ENCODE measurements at regions not wholly inside any gene's neighbourhood (a gene's known extent, or its start where the extent isn't known, plus 50 kb on each side); places are given as distances from the start of the nearest gene placed in this dataset.

DNA sequence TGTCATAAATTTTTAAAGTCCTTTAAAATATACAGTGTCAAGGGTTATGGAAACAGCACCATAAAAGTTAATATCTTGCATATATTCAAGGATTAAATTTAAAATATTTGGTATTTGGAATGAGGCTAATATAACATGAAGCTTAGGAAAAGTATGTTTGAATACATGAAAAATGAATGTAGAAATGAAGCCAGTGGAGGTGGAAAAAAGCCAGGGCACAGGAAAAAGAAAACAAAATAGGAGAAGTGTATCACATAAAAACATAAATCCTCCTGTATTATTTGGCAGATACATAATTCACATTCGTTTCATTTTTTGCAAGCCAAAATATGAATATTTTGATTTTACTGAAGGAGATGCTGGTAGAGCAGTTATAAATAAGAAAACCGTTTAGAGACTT lies 587.0 kb upstream of the ZNF608 start:
- Histone ChIP-seq H3K9ac (ENCODE audit: low read length) (no peak overlapping the region), H3K18ac (ENCODE audit: low read length) (no peak overlapping the region), H2BK120ac (ENCODE audit: insufficient read depth, low read length, poor library complexity) (no peak overlapping the region), H3K36me3 (ENCODE audit: control insufficient read depth in 1 of 2, insufficient read depth in 2 of 2, low read length in 2 of 2) (no peaks in the 10 kb centered on the region), H3K27ac (ENCODE audit: low read depth, low read length) (no peak overlapping the region), H3K9me3 (ENCODE audit: insufficient read depth, low read depth, low read length) (no peaks in the 10 kb centered on the region), H3K4ac (ENCODE audit: low read depth, low read length) (no peak overlapping the region), H3K27me3 (ENCODE audit: insufficient read depth, low read length) (no peaks in the 10 kb centered on the region), H2BK12ac (ENCODE audit: low read length) (no peak overlapping the region), H3K14ac (ENCODE audit: low read length) (no peak overlapping the region), H3K4me1 (ENCODE audit: control insufficient read depth in 1 of 2, insufficient read depth in 2 of 2, low read length in 2 of 2) (no peaks in the 10 kb centered on the region), H3K4me2 (ENCODE audit: low read length) (no peak overlapping the region), H3K4me3 (ENCODE audit: low read depth, low read length) (no peak overlapping the region), H2AFZ (ENCODE audit: insufficient read depth, low read length, poor library complexity) (no peak overlapping the region), H4K91ac (ENCODE audit: low read depth, low read length) (no peak overlapping the region), H4K12ac (ENCODE audit: low read depth, low read length) (no peak overlapping the region), H3K79me1 (ENCODE audit: low read length) (no peaks in the 10 kb centered on the region), H3K23ac (ENCODE audit: low read length) (no peak overlapping the region), H4K8ac (ENCODE audit: low read depth, low read length) (no peak overlapping the region), H3K79me2 (ENCODE audit: control insufficient read depth, insufficient read depth, low read length, poor library complexity) (no peaks in the 10 kb centered on the region), H2AK5ac (ENCODE audit: low read length) (no peak overlapping the region), H2BK5ac (ENCODE audit: low read depth, low read length, poor library complexity) (no peak overlapping the region)
- no peak for DNase-seq
- WGBS (ENCODE audit: extremely low coverage, insufficient coverage, insufficient read length), result no CpG with 5 or more reads among the region's 2 CpGs

- Histone ChIP-seq H3K79me1 (ENCODE audit: low read length) (no peaks in the 10 kb centered on the region), H3K18ac (ENCODE audit: low read length) (no peak overlapping the region), H3K27me3 (ENCODE audit: insufficient read depth, low read length) (no peaks in the 10 kb centered on the region), H3K4me1 (ENCODE audit: control insufficient read depth in 1 of 2, insufficient read depth in 2 of 2, low read length in 2 of 2) (no peaks in the 10 kb centered on the region), H3K9me3 (ENCODE audit: insufficient read depth, low read depth, low read length) (no peaks in the 10 kb centered on the region), H2AFZ (ENCODE audit: insufficient read depth, low read length, poor library complexity) (no peak overlapping the region), H2BK12ac (ENCODE audit: low read length) (no peak overlapping the region), H4K12ac (ENCODE audit: low read depth, low read length) (no peak overlapping the region), H3K9ac (ENCODE audit: low read length) (no peak overlapping the region), H3K27ac (ENCODE audit: low read depth, low read length) (no peak overlapping the region), H3K14ac (ENCODE audit: low read length) (no peak overlapping the region), H4K8ac (ENCODE audit: low read depth, low read length) (no peak overlapping the region), H3K23ac (ENCODE audit: low read length) (no peak overlapping the region), H3K36me3 (ENCODE audit: control insufficient read depth in 1 of 2, insufficient read depth in 2 of 2, low read length in 2 of 2) (no peaks in the 10 kb centered on the region), H3K4me3 (ENCODE audit: low read depth, low read length) (no peak overlapping the region), H3K4ac (ENCODE audit: low read depth, low read length) (no peak overlapping the region), H3K4me2 (ENCODE audit: low read length) (no peak overlapping the region), H3K79me2 (ENCODE audit: control insufficient read depth, insufficient read depth, low read length, poor library complexity) (no peaks in the 10 kb centered on the region), H2AK5ac (ENCODE audit: low read length) (no peak overlapping the region), H2BK120ac (ENCODE audit: insufficient read depth, low read length, poor library complexity) (no peak overlapping the region), H4K91ac (ENCODE audit: low read depth, low read length) (no peak overlapping the region), H2BK5ac (ENCODE audit: low read depth, low read length, poor library complexity) (no peak overlapping the region)
- no CpG with 5 or more reads among the region's 2 CpGs for WGBS (ENCODE audit: extremely low coverage, insufficient coverage, insufficient read length)
- no peak for DNase-seq
Measured at GRCh38 chr5:125336401-125336800, 590.0 kb upstream of the ZNF608 start.

DNA sequence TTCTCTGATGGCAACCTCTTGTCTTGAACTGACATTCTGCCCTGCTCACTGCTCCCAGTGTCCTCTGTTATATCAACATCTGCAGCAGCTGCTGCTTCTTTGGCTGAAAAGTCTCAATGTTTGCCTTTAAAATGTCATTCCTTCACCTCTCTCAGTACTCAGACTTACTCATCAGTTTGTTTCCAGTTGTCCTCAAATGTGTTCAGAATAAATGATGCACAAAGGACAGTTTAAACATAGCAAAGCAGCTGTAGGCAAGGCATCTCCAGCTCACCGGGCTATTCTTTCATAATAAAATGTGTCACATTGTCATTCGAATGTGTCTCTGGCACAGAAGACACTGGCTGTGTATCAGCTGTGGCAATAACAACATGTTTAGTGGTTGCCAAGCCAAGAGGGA lies 590.9 kb upstream of the ZNF608 start:
- Histone ChIP-seq H3K4ac (ENCODE audit: low read depth, low read length) (no peak overlapping the region), H3K4me2 (ENCODE audit: low read length) (no peak overlapping the region)
- WGBS (ENCODE audit: extremely low coverage, insufficient coverage, insufficient read length), result no CpG with 5 or more reads among the region's 2 CpGs

GRCh38 chr5:125338440-125339174 lies 592.2 kb upstream of the ZNF608 start:
- Histone ChIP-seq H3K27ac (ENCODE audit: low read depth, low read length) (no peak overlapping the region), H2BK120ac (ENCODE audit: insufficient read depth, low read length, poor library complexity) (no peak overlapping the region), H2AFZ (ENCODE audit: insufficient read depth, low read length, poor library complexity) (no peak overlapping the region), H4K8ac (ENCODE audit: low read depth, low read length) (no peak overlapping the region), H3K18ac (ENCODE audit: low read length) (no peak overlapping the region), H2BK12ac (ENCODE audit: low read length) (no peak overlapping the region), H3K9ac (ENCODE audit: low read length) (no peak overlapping the region), H3K4me1 (ENCODE audit: control insufficient read depth in 1 of 2, insufficient read depth in 2 of 2, low read length in 2 of 2) (peaks cover 0 to 2% of the 10 kb centered on the region in 2 experiments), H3K4ac (ENCODE audit: low read depth, low read length) (no peak overlapping the region), H3K9me3 (ENCODE audit: insufficient read depth, low read depth, low read length) (no peaks in the 10 kb centered on the region), H3K23ac (ENCODE audit: low read length) (no peak overlapping the region), H2AK5ac (ENCODE audit: low read length) (no peak overlapping the region), H4K12ac (ENCODE audit: low read depth, low read length) (no peak overlapping the region), H2BK5ac (ENCODE audit: low read depth, low read length, poor library complexity) (no peak overlapping the region), H3K4me2 (ENCODE audit: low read length) (no peak overlapping the region), H3K79me1 (ENCODE audit: low read length) (no peaks in the 10 kb centered on the region), H3K36me3 (ENCODE audit: control insufficient read depth in 1 of 2, insufficient read depth in 2 of 2, low read length in 2 of 2) (no peaks in the 10 kb centered on the region), H3K4me3 (ENCODE audit: low read depth, low read length) (no peak overlapping the region), H4K91ac (ENCODE audit: low read depth, low read length) (no peak overlapping the region), H3K79me2 (ENCODE audit: control insufficient read depth, insufficient read depth, low read length, poor library complexity) (no peaks in the 10 kb centered on the region), H3K14ac (ENCODE audit: low read length) (no peak overlapping the region), H3K27me3 (ENCODE audit: insufficient read depth, low read length) (no peaks in the 10 kb centered on the region)
- no CpG with 5 or more reads among the region's 2 CpGs for WGBS (ENCODE audit: extremely low coverage, insufficient coverage, insufficient read length)
- no peak for DNase-seq

More for the DNA sequence above, 590.9 kb upstream of the ZNF608 start:
- H3K36me3 ChIP-seq (ENCODE audit: control insufficient read depth in 1 of 2, insufficient read depth in 2 of 2, low read length in 2 of 2), result no peaks in the 10 kb centered on the region
- no peak overlapping the region for H2BK5ac ChIP-seq (ENCODE audit: low read depth, low read length, poor library complexity)
- no peak overlapping the region for H4K12ac ChIP-seq (ENCODE audit: low read depth, low read length)
- no peak overlapping the region for H2AK5ac ChIP-seq (ENCODE audit: low read length)
- H4K8ac ChIP-seq (ENCODE audit: low read depth, low read length), result no peak overlapping the region
- no peaks in the 10 kb centered on the region for H3K79me1 ChIP-seq (ENCODE audit: low read length)
- no peaks in the 10 kb centered on the region for H3K79me2 ChIP-seq (ENCODE audit: control insufficient read depth, insufficient read depth, low read length, poor library complexity)
- no peak overlapping the region for H3K18ac ChIP-seq (ENCODE audit: low read length)
- H2BK12ac ChIP-seq (ENCODE audit: low read length), result no peak overlapping the region
- H4K91ac ChIP-seq (ENCODE audit: low read depth, low read length), result no peak overlapping the region
- no peaks in the 10 kb centered on the region for H3K27me3 ChIP-seq (ENCODE audit: insufficient read depth, low read length)
- H3K14ac ChIP-seq (ENCODE audit: low read length), result no peak overlapping the region
- no peak overlapping the region for H3K27ac ChIP-seq (ENCODE audit: low read depth, low read length)
- no peaks in the 10 kb centered on the region for H3K9me3 ChIP-seq (ENCODE audit: insufficient read depth, low read depth, low read length)
- no peaks in the 10 kb centered on the region for H3K4me1 ChIP-seq (ENCODE audit: control insufficient read depth in 1 of 2, insufficient read depth in 2 of 2, low read length in 2 of 2)
- no peak for DNase-seq
- no peak overlapping the region for H3K23ac ChIP-seq (ENCODE audit: low read length)
- no peak overlapping the region for H3K4me3 ChIP-seq (ENCODE audit: low read depth, low read length)
- no peak overlapping the region for H2BK120ac ChIP-seq (ENCODE audit: insufficient read depth, low read length, poor library complexity)
- H2AFZ ChIP-seq (ENCODE audit: insufficient read depth, low read length, poor library complexity), result no peak overlapping the region
- no peak overlapping the region for H3K9ac ChIP-seq (ENCODE audit: low read length)
